ENCODE measurements at regions not wholly inside any gene's neighbourhood (a gene's known extent, or its start where the extent isn't known, plus 50 kb on each side); places are given as distances from the start of the nearest gene placed in this dataset.
"Not testable (repeated sequence)": the region's sequence is repeated elsewhere in the genome, so short reads cannot be mapped to it uniquely, and the experiment has no call there.

- DNase-seq; H3K4me1 ChIP-seq (ENCODE audit: control extremely low read depth in 1 of 4, control insufficient read depth in 4 of 4, insufficient read depth in 4 of 4, low read length in 3 of 4); H3K9me3 ChIP-seq (ENCODE audit: control extremely low read depth in 1 of 5, control insufficient read depth in 4 of 5, insufficient read depth in 2 of 5, low read depth in 1 of 5, low read length in 4 of 5); CTCF ChIA-PET; H3K4me3 ChIP-seq (ENCODE audit: control insufficient read depth in 1 of 7, extremely low read depth in 1 of 7, insufficient read depth in 4 of 7, low read depth in 2 of 7, low read length in 6 of 7); H3K36me3 ChIP-seq (ENCODE audit: control insufficient read depth in 4 of 4, insufficient read depth in 4 of 4, low read length in 3 of 4); H3K27ac ChIP-seq (ENCODE audit: insufficient read depth in 1 of 2, low read depth in 1 of 2, low read length in 2 of 2, poor library complexity in 1 of 2, severe bottlenecking in 2 of 2); POLR2A ChIA-PET; H3K27me3 ChIP-seq (replicated peaks in 2 of 5; ENCODE audit: control insufficient read depth in 4 of 5, insufficient read depth in 5 of 5, low read length in 4 of 5): not testable (repeated sequence)
- no CpG with 5 or more reads among the region's 6 CpGs for WGBS (ENCODE audit: insufficient coverage)
These were observed 58.5 kb upstream of the NBPF11 start for GRCh38 chr1:148210624-148211023.

- H3K27ac ChIP-seq (ENCODE audit: insufficient read depth in 1 of 2, low read depth in 1 of 2, low read length in 2 of 2, poor library complexity in 1 of 2, severe bottlenecking in 2 of 2); H3K27me3 ChIP-seq (replicated peaks in 2 of 5; ENCODE audit: control insufficient read depth in 4 of 5, insufficient read depth in 5 of 5, low read length in 4 of 5); POLR2A ChIA-PET; H3K9me3 ChIP-seq (ENCODE audit: control extremely low read depth in 1 of 5, control insufficient read depth in 4 of 5, insufficient read depth in 2 of 5, low read depth in 1 of 5, low read length in 4 of 5); H3K36me3 ChIP-seq (ENCODE audit: control insufficient read depth in 4 of 4, insufficient read depth in 4 of 4, low read length in 3 of 4); H3K4me1 ChIP-seq (ENCODE audit: control extremely low read depth in 1 of 4, control insufficient read depth in 4 of 4, insufficient read depth in 4 of 4, low read length in 3 of 4); DNase-seq; CTCF ChIA-PET; H3K4me3 ChIP-seq (ENCODE audit: control insufficient read depth in 1 of 7, extremely low read depth in 1 of 7, insufficient read depth in 4 of 7, low read depth in 2 of 7, low read length in 6 of 7): not testable (repeated sequence)
- WGBS (ENCODE audit: insufficient coverage), result no CpG with 5 or more reads among the region's 4 CpGs
These were observed 58.1 kb upstream of the NBPF11 start for GRCh38 chr1:148210166-148210565.

- CTCF ChIA-PET; POLR2A ChIA-PET; H3K4me1 ChIP-seq (ENCODE audit: control extremely low read depth in 1 of 4, control insufficient read depth in 4 of 4, insufficient read depth in 4 of 4, low read length in 3 of 4); H3K9me3 ChIP-seq (ENCODE audit: control extremely low read depth in 1 of 5, control insufficient read depth in 4 of 5, insufficient read depth in 2 of 5, low read depth in 1 of 5, low read length in 4 of 5); DNase-seq; H3K36me3 ChIP-seq (ENCODE audit: control insufficient read depth in 4 of 4, insufficient read depth in 4 of 4, low read length in 3 of 4); H3K27me3 ChIP-seq (replicated peaks in 2 of 5; ENCODE audit: control insufficient read depth in 4 of 5, insufficient read depth in 5 of 5, low read length in 4 of 5); H3K4me3 ChIP-seq (ENCODE audit: control insufficient read depth in 1 of 7, extremely low read depth in 1 of 7, insufficient read depth in 4 of 7, low read depth in 2 of 7, low read length in 6 of 7); H3K27ac ChIP-seq (ENCODE audit: insufficient read depth in 1 of 2, low read depth in 1 of 2, low read length in 2 of 2, poor library complexity in 1 of 2, severe bottlenecking in 2 of 2): not testable (repeated sequence)
- no CpG with 5 or more reads among the region's 6 CpGs for WGBS (ENCODE audit: insufficient coverage)
These were observed 49.9 kb upstream of the NBPF11 start for GRCh38 chr1:148202013-148202412.

Measured in common myeloid progenitor, CD34-positive (primary cell).